A673 (cell line): ENCODE measurements at regions not wholly inside any gene's neighbourhood (a gene's known extent, or its start where the extent isn't known, plus 50 kb on each side); places are given as distances from the start of the nearest gene placed in this dataset.
"Not testable (repeated sequence)": the region's sequence is repeated elsewhere in the genome, so short reads cannot be mapped to it uniquely, and the experiment has no call there.

Experiments
- CTCF ChIP-seq: fragments of 300-800, 200-600 bp; sonication (generic); conservative IDR thresholded peaks from 2 replicates; pipeline ENCODE4 v1.5.1; 2017; ENCODE audit warnings: low read depth, mild to moderate bottlenecking, antibody characterized with exemption, low read length, moderate library complexity, mixed read lengths
- EZH2 ChIP-seq: fragments of 200-600 bp; sonication (generic); IDR thresholded peaks from 2 replicates; pipeline ENCODE4 v1.6.1; 2017; ENCODE audit warnings: borderline replicate concordance, low read depth, mild to moderate bottlenecking, mixed read lengths, antibody characterized with exemption, low read length; ENCODE audit not compliant: poor library complexity, severe bottlenecking

GRCh38 chr12:18890621-18891020 lies 152.7 kb downstream of the CAPZA3 start:
- not testable (repeated sequence) for TF ChIP-seq CTCF, EZH2
